Kidney glomerular epithelial cell (primary cell): ENCODE measurements at regions not wholly inside any gene's neighbourhood (a gene's known extent, or its start where the extent isn't known, plus 50 kb on each side); places are given as distances from the start of the nearest gene placed in this dataset.
"Not testable (repeated sequence)": the region's sequence is repeated elsewhere in the genome, so short reads cannot be mapped to it uniquely, and the experiment has no call there.

Experiments
- DNase-seq: peaks from one replicate; lab custom pipeline; 2025; lab: John Stamatoyannopoulos, UW

GRCh38 chr13:53276265-53276664 is 247.7 kb downstream of the OLFM4 start:
- no peak for DNase-seq

- no peak for DNase-seq
These were observed 253.1 kb downstream of the OLFM4 start for GRCh38 chr13:53281677-53282076.

- no peak for DNase-seq
These were observed 257.4 kb downstream of the OLFM4 start for GRCh38 chr13:53285896-53286430.

- DNase-seq, result no peak
These were observed 269.8 kb downstream of the OLFM4 start for GRCh38 chr13:53298396-53298795.

- no peak for DNase-seq
These were observed 272.8 kb downstream of the OLFM4 start for GRCh38 chr13:53301449-53301848.

- not testable (repeated sequence) for DNase-seq
These were observed 276.8 kb downstream of the OLFM4 start for GRCh38 chr13:53305419-53305818.

GRCh38 chr13:53310786-53311185 is 282.2 kb downstream of the OLFM4 start:
- DNase-seq, result no peak

- DNase-seq, result no peak
These were observed 282.9 kb downstream of the OLFM4 start for GRCh38 chr13:53311561-53311960.

- no peak for DNase-seq
These were observed 292.7 kb downstream of the OLFM4 start for GRCh38 chr13:53321296-53321801.

- no peak for DNase-seq
These were observed 296.0 kb downstream of the OLFM4 start for GRCh38 chr13:53324656-53325055.

GRCh38 chr13:53326716-53327115 is 298.1 kb downstream of the OLFM4 start:
- DNase-seq, result no peak

GRCh38 chr13:53327680-53328315 is 299.2 kb downstream of the OLFM4 start:
- DNase-seq, result no peak

GRCh38 chr13:53336441-53337160 is 308.0 kb downstream of the OLFM4 start:
- DNase-seq, result no peak

GRCh38 chr13:53338760-53339159 is 310.1 kb downstream of the OLFM4 start:
- no peak for DNase-seq

GRCh38 chr13:53340505-53341143 is 312.0 kb downstream of the OLFM4 start:
- no peak for DNase-seq

GRCh38 chr13:53341144-53341510 is 312.5 kb downstream of the OLFM4 start:
- no peak for DNase-seq

GRCh38 chr13:53342623-53343360 is 314.2 kb downstream of the OLFM4 start:
- DNase-seq, result no peak

GRCh38 chr13:53343361-53343744 is 314.7 kb downstream of the OLFM4 start:
- no peak for DNase-seq

GRCh38 chr13:53351021-53351420 is 322.4 kb downstream of the OLFM4 start:
- DNase-seq, result no peak

GRCh38 chr13:53357582-53357981 is 329.0 kb downstream of the OLFM4 start:
- no peak for DNase-seq

- DNase-seq, result no peak
These were observed 340.3 kb downstream of the OLFM4 start for GRCh38 chr13:53368948-53369347.

- no peak for DNase-seq
These were observed 350.9 kb downstream of the OLFM4 start for GRCh38 chr13:53379485-53379884.
